CD14-positive monocyte (primary cell): ENCODE measurements at regions not wholly inside any gene's neighbourhood (a gene's known extent, or its start where the extent isn't known, plus 50 kb on each side); places are given as distances from the start of the nearest gene placed in this dataset.

Experiments
- DNase-seq, 3 donors: peaks; one replicate each; pipeline ENCODE4 v3.0.0-alpha.2; 2011 to 2022
- H2AFZ ChIP-seq: 2 replicates; pipeline ENCODE4 v1.6.0; 2012; ENCODE audit warnings: mild to moderate bottlenecking, low read depth, low read length, inconsistent platforms; ENCODE audit not compliant: insufficient read depth, poor library complexity, severe bottlenecking
- H3K27ac ChIP-seq, 2 donors: 1 replicate in 1 of 2; 2 replicates in 1 of 2; pipeline ENCODE4 v1.5.1; 2012 to 2013; ENCODE audit warnings: low read length in 2 of 2, control low read depth in 1 of 2, inconsistent platforms in 1 of 2, low read depth in 1 of 2, mild to moderate bottlenecking in 1 of 2
- H3K27me3 ChIP-seq, 2 donors: one replicate each; pipeline versions ENCODE4 v1.6.0 to v1.6.1; 2011 to 2013; ENCODE audit warnings: low read length in 2 of 2; ENCODE audit not compliant: control insufficient read depth in 2 of 2, insufficient read depth in 2 of 2
- H3K36me3 ChIP-seq, 2 donors: replicated peaks in 1 of 2; 1 replicate in 1 of 2; 2 replicates in 1 of 2; pipeline versions ENCODE4 v1.5.1 to v1.6.1; 2012 to 2013; ENCODE audit warnings: low read length in 2 of 2, control low read depth in 1 of 2, inconsistent platforms in 1 of 2, mild to moderate bottlenecking in 1 of 2; ENCODE audit not compliant: insufficient read depth in 2 of 2, control insufficient read depth in 1 of 2
- H3K4me1 ChIP-seq, 2 donors: 1 replicate in 1 of 2; 2 replicates in 1 of 2; pipeline versions ENCODE4 v1.5.1 to v1.6.1; 2012 to 2013; ENCODE audit warnings: low read length in 2 of 2, control low read depth in 1 of 2, inconsistent platforms in 1 of 2, mild to moderate bottlenecking in 1 of 2, moderate library complexity in 1 of 2; ENCODE audit not compliant: insufficient read depth in 2 of 2, control insufficient read depth in 1 of 2
- H3K4me2 ChIP-seq: replicated peaks from 2 replicates; pipeline ENCODE3; 2012; ENCODE audit warnings: low read length, moderate library complexity, mild to moderate bottlenecking; ENCODE audit not compliant: poor library complexity, severe bottlenecking; ENCODE audit errors: extremely low read depth
- H3K4me3 ChIP-seq, 3 experiments: fragments of 200-600 bp in 1 of 3; sonication (generic) in 1 of 3; replicated peaks in 1 of 3; 1 replicate in 2 of 3; 2 replicates in 1 of 3; pipeline ENCODE4 v1.5.1; 2011 to 2013; ENCODE audit warnings: low read length in 3 of 3, mild to moderate bottlenecking in 3 of 3, control low read depth in 2 of 3, low read depth in 2 of 3, inconsistent platforms in 1 of 3, moderate library complexity in 1 of 3
- H3K79me2 ChIP-seq: 2 replicates; pipeline ENCODE4 v1.6.0; 2012; ENCODE audit warnings: mild to moderate bottlenecking, control low read depth, inconsistent platforms, low read length, moderate library complexity; ENCODE audit not compliant: insufficient read depth
- H3K9ac ChIP-seq: 2 replicates; pipeline ENCODE4 v1.6.0; 2017; ENCODE audit warnings: low read length, mild to moderate bottlenecking; ENCODE audit not compliant: insufficient read depth, poor library complexity, severe bottlenecking
- H3K9me3 ChIP-seq, 2 donors: replicated peaks in 1 of 2; 1 replicate in 1 of 2; 2 replicates in 1 of 2; pipeline versions ENCODE4 v1.5.1 to v1.6.1; 2012 to 2013; ENCODE audit warnings: low read length in 2 of 2, control low read depth in 1 of 2; ENCODE audit not compliant: control insufficient read depth in 1 of 2, insufficient read depth in 1 of 2
- H4K20me1 ChIP-seq: 2 replicates; pipeline ENCODE4 v1.6.0; 2012; ENCODE audit warnings: mild to moderate bottlenecking, low read length, control low read depth, moderate library complexity; ENCODE audit not compliant: insufficient read depth
- H3K27ac Mint-ChIP-seq, 7 donors: one replicate each; pipeline ENCODE4 v1.8.0; 2020; ENCODE audit warnings: mild to moderate bottlenecking in 7 of 7, mixed read lengths in 7 of 7, moderate library complexity in 6 of 7, inconsistent platforms in 2 of 7
- H3K27me3 Mint-ChIP-seq, 3 donors: one replicate each; pipeline ENCODE4 v1.8.0; 2021 to 2022; ENCODE audit warnings: low read depth in 3 of 3, mild to moderate bottlenecking in 3 of 3, mixed read lengths in 3 of 3, moderate library complexity in 3 of 3, inconsistent platforms in 1 of 3
- H3K36me3 Mint-ChIP-seq, 2 donors: one replicate each; pipeline ENCODE4 v1.8.0; 2020; ENCODE audit warnings: mixed read lengths in 2 of 2, inconsistent platforms in 1 of 2, mild to moderate bottlenecking in 1 of 2
- H3K4me1 Mint-ChIP-seq: one replicate; pipeline ENCODE4 v1.8.0; 2020; ENCODE audit warnings: mild to moderate bottlenecking, mixed read lengths
- H3K4me3 Mint-ChIP-seq, 2 donors: one replicate each; pipeline ENCODE4 v1.8.0; 2020; ENCODE audit warnings: mild to moderate bottlenecking in 2 of 2, mixed read lengths in 2 of 2, moderate library complexity in 1 of 2
- H3K9me3 Mint-ChIP-seq, 7 donors: one replicate each; pipeline ENCODE4 v1.8.0; 2020 to 2022; ENCODE audit warnings: mixed read lengths in 7 of 7, mild to moderate bottlenecking in 6 of 7, moderate library complexity in 6 of 7, inconsistent platforms in 2 of 7
- CTCF ChIP-seq: fragments of 200-600 bp; IDR thresholded peaks from one replicate; pipeline ENCODE4 v1.8.0; 2022; ENCODE audit warnings: antibody characterized with exemption, mild to moderate bottlenecking
- WGBS: methylation state at CpG from one replicate; pipeline ENCODE4 v1.1.5; 2013; ENCODE audit warnings: missing lambda C conversion rate; ENCODE audit not compliant: insufficient coverage; 5-methylcytosine and 5-hydroxymethylcytosine counted together
- intact Hi-C, 2 donors: fragments of 100-400 bp; cut with micrococcal nuclease; formaldehyde crosslinking; loops; one replicate each; pipeline versions ENCODE4 v1.15.0 to v1.15.1; 2023

GRCh38 chr16:7964167-7964566 is 626.1 kb downstream of the TMEM114 start:
- no peaks in the 10 kb centered on the region for H3K27me3 ChIP-seq
- Mint-ChIP-seq H3K4me3 (no peak overlapping the region), H3K36me3 (no peaks in the 10 kb centered on the region), H3K27me3 (no peaks in the 10 kb centered on the region), H3K9me3 (peaks cover 0 to 16% (median 1%) of the 10 kb centered on the region in 7 donors), H3K27ac (no peak overlapping the region), H3K4me1 (no peaks in the 10 kb centered on the region)
- intact Hi-C loops = no loop called here
- no peaks in the 10 kb centered on the region for H3K36me3 ChIP-seq
- DNase-seq = no peak
- no peaks in the 10 kb centered on the region for H3K4me1 ChIP-seq
- no peaks in the 10 kb centered on the region for H3K79me2 ChIP-seq
- no peak overlapping the region for H2AFZ ChIP-seq
- 71% methylated on average over 2 of the region's 6 CpGs for WGBS
- no peak overlapping the region for H3K4me3 ChIP-seq
- H4K20me1 ChIP-seq = no peaks in the 10 kb centered on the region
- no peak overlapping the region for H3K27ac ChIP-seq
- H3K9me3 ChIP-seq = no peaks in the 10 kb centered on the region
- TF ChIP-seq CTCF = no peak
- no peak overlapping the region for H3K4me2 ChIP-seq
- no peak overlapping the region for H3K9ac ChIP-seq

- no peaks in the 10 kb centered on the region for H3K79me2 ChIP-seq
- Mint-ChIP-seq H3K36me3 (no peaks in the 10 kb centered on the region), H3K4me1 (no peaks in the 10 kb centered on the region), H3K27me3 (no peaks in the 10 kb centered on the region), H3K9me3 (peaks cover 0 to 10% (median 2%) of the 10 kb centered on the region in 7 donors), H3K4me3 (no peak overlapping the region), H3K27ac (no peak overlapping the region)
- no peaks in the 10 kb centered on the region for H3K27me3 ChIP-seq
- no peak overlapping the region for H2AFZ ChIP-seq
- H3K9ac ChIP-seq = no peak overlapping the region
- H3K4me2 ChIP-seq = no peak overlapping the region
- no peaks in the 10 kb centered on the region for H3K36me3 ChIP-seq
- no peaks in the 10 kb centered on the region for H3K9me3 ChIP-seq
- no peak for DNase-seq
- intact Hi-C loops = no loop called here
- no peak overlapping the region for H3K27ac ChIP-seq
- no peak for TF ChIP-seq CTCF
- H3K4me3 ChIP-seq = no peak overlapping the region
- H3K4me1 ChIP-seq = no peaks in the 10 kb centered on the region
- H4K20me1 ChIP-seq = no peaks in the 10 kb centered on the region
- WGBS = 100% methylated on average over 2 of the region's 9 CpGs
These were observed 628.0 kb downstream of the TMEM114 start for GRCh38 chr16:7962091-7962879.
